ENCODE measurements at regions not wholly inside any gene's neighbourhood (a gene's known extent, or its start where the extent isn't known, plus 50 kb on each side); places are given as distances from the start of the nearest gene placed in this dataset.

DNA sequence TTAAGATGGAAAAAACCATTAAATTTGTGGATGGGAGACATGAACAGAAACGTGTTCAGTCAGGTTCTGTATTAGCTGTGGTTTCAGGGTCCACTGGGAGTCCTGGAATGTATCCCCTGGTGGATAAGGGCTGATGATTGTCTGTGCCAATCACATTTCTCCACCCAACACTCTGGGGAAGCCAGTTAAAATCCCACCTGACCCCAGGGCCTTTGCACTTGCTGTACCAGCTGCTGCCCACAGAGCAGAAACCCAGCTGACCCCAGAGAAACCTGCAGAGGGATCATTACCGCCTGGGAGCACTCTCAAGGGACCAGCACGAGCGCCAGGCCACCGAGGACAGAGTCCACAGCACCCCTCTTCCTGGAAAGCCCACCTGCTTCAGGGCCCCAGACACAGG is 260.7 kb downstream of the PREX1 start:
- DNase-seq, result no peak
- intact Hi-C loops (cut with micrococcal nuclease; ENCODE audit: unreplicated experiment), result no loop called here
- Histone ChIP-seq H3F3A (ENCODE audit: insufficient read depth, low read depth) (no peaks in the 10 kb centered on the region), H3K9me2 (ENCODE audit: insufficient read depth) (no peaks in the 10 kb centered on the region), H3K27ac (no peak overlapping the region), H3K27me3 (ENCODE audit: insufficient read depth, low read depth) (no peaks in the 10 kb centered on the region), H2AFZ (no peak overlapping the region), H3K4me1 (replicated peaks; ENCODE audit: insufficient read depth) (0 out of 2 replicates have a peak, but pooled peaks cover 3% of the 10 kb centered on the region), H4K20me1 (ENCODE audit: insufficient read depth) (no peaks in the 10 kb centered on the region), H3K79me2 (ENCODE audit: low read depth) (no peaks in the 10 kb centered on the region), H3K9me3 (ENCODE audit: insufficient read depth, low read depth) (no peaks in the 10 kb centered on the region), H3K4me2 (no peak overlapping the region), H3K4me3 (no peak overlapping the region), H3K36me3 (ENCODE audit: low read depth) (no peaks in the 10 kb centered on the region)
- TF ChIP-seq EZH2 (IDR thresholded peaks at IDR 0.05; ENCODE audit: low read depth), result no peak
- TF ChIP-seq, protein P1, sequence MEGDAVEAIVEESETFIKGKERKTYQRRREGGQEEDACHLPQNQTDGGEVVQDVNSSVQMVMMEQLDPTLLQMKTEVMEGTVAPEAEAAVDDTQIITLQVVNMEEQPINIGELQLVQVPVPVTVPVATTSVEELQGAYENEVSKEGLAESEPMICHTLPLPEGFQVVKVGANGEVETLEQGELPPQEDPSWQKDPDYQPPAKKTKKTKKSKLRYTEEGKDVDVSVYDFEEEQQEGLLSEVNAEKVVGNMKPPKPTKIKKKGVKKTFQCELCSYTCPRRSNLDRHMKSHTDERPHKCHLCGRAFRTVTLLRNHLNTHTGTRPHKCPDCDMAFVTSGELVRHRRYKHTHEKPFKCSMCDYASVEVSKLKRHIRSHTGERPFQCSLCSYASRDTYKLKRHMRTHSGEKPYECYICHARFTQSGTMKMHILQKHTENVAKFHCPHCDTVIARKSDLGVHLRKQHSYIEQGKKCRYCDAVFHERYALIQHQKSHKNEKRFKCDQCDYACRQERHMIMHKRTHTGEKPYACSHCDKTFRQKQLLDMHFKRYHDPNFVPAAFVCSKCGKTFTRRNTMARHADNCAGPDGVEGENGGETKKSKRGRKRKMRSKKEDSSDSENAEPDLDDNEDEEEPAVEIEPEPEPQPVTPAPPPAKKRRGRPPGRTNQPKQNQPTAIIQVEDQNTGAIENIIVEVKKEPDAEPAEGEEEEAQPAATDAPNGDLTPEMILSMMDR (conservative IDR thresholded peaks at IDR 0.05), result no peak
- no TSS peak for BruUV-seq (replicated peaks)
- ChIA-PET POLR2A (ENCODE audit: unreplicated experiment) (no interaction called here), CTCF (no interaction called here)

DNA sequence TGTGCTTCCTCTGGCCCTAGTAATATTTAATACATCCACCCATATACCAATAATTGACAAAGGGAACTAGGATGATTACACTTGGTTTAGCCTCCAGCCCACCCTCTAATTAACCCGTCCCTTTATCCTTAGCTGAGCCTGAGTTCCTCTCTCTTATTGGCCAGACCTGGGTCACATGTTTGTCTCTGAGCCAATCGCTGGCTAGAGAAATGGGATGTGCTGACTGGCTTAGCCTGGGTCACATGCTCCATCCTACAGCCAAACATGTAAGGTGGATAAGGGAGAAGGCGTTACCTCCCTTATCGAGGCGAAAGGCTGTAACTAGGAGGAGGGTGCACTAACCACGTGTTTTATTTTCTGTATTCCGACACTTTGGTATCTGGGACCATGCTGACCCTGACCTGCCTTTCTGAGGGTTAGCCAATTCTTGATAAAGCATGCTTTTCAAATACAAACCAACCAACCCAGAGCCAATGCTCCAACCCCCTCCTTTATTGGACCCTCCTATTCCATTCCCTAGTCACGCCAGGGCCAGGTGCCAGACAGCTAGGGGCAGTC is 262.7 kb downstream of the PREX1 start:
- Histone ChIP-seq H3K4me2 (no peak overlapping the region), H2AFZ (no peak overlapping the region), H3F3A (ENCODE audit: insufficient read depth, low read depth) (no peaks in the 10 kb centered on the region), H3K79me2 (ENCODE audit: low read depth) (no peaks in the 10 kb centered on the region), H3K4me3 (no peak overlapping the region), H4K20me1 (ENCODE audit: insufficient read depth) (no peaks in the 10 kb centered on the region), H3K4me1 (replicated peaks; ENCODE audit: insufficient read depth) (no peaks in the 10 kb centered on the region), H3K9me2 (ENCODE audit: insufficient read depth) (no peaks in the 10 kb centered on the region), H3K36me3 (ENCODE audit: low read depth) (no peaks in the 10 kb centered on the region), H3K9me3 (ENCODE audit: insufficient read depth, low read depth) (no peaks in the 10 kb centered on the region), H3K27me3 (ENCODE audit: insufficient read depth, low read depth) (no peaks in the 10 kb centered on the region), H3K27ac (no peak overlapping the region)
- ChIA-PET POLR2A (ENCODE audit: unreplicated experiment) (no interaction called here), CTCF (no interaction called here)
- intact Hi-C loops (cut with micrococcal nuclease; ENCODE audit: unreplicated experiment), result no loop called here
- no peak for DNase-seq
- TF ChIP-seq, protein P1 (conservative IDR thresholded peaks at IDR 0.05), result no peak
- no peak for TF ChIP-seq EZH2 (IDR thresholded peaks at IDR 0.05; ENCODE audit: low read depth)
- BruUV-seq (replicated peaks), result no TSS peak

DNA sequence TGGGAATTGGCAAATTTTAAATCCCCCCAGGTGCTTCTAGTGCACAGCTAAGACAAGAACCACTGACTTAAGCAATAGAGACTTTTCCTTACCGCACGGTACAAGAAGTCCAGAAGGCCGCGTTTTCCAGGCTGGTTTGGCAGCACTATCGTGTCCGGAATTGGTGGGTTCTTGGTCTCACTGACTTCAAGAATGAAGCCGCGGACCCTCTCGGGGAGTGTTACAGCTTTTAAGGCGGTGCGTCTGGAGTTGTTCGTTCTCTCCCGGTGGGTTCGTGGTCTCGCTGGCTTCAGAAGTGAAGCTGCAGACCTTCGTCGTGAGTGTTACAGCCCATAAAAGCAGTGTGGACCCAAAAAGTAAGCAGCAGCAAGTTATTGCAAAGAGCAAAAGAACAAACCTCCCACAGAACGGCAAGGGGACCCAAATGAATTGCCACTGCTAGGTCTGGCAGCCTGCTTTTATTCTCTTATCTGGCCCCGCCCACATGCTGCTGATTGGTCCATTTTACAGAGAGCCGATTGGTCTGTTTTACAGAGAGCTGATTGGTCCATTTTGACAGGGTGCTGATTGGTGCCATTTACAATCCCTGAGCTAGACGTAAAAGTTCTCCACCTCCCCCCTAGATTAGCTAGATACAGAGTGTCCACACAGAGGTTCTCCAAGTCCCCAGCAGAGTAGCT is 264.5 kb downstream of the PREX1 start:
- no TSS peak for BruUV-seq (replicated peaks)
- H4K20me1 ChIP-seq (ENCODE audit: insufficient read depth), result no peaks in the 10 kb centered on the region
- no peak for TF ChIP-seq EZH2 (IDR thresholded peaks at IDR 0.05; ENCODE audit: low read depth)
- TF ChIP-seq, protein P1 (conservative IDR thresholded peaks at IDR 0.05), result no peak
- no peaks in the 10 kb centered on the region for H3F3A ChIP-seq (ENCODE audit: insufficient read depth, low read depth)
- no peak overlapping the region for H3K27ac ChIP-seq
- H3K36me3 ChIP-seq (ENCODE audit: low read depth), result no peaks in the 10 kb centered on the region
- no peaks in the 10 kb centered on the region for H3K9me3 ChIP-seq (ENCODE audit: insufficient read depth, low read depth)
- DNase-seq, result no peak
- intact Hi-C loops (cut with micrococcal nuclease; ENCODE audit: unreplicated experiment), result no loop called here
- CTCF ChIA-PET, result no interaction called here
- no peaks in the 10 kb centered on the region for H3K27me3 ChIP-seq (ENCODE audit: insufficient read depth, low read depth)
- no peaks in the 10 kb centered on the region for H3K4me1 ChIP-seq (replicated peaks; ENCODE audit: insufficient read depth)
- POLR2A ChIA-PET (ENCODE audit: unreplicated experiment), result no interaction called here
- H3K4me3 ChIP-seq, result no peak overlapping the region
- no peak overlapping the region for H3K4me2 ChIP-seq
- no peak overlapping the region for H2AFZ ChIP-seq
- no peaks in the 10 kb centered on the region for H3K79me2 ChIP-seq (ENCODE audit: low read depth)
- H3K9me2 ChIP-seq (ENCODE audit: insufficient read depth), result no peaks in the 10 kb centered on the region
